ENCODE measurements at regions not wholly inside any gene's neighbourhood (a gene's known extent, or its start where the extent isn't known, plus 50 kb on each side); places are given as distances from the start of the nearest gene placed in this dataset.

DNA sequence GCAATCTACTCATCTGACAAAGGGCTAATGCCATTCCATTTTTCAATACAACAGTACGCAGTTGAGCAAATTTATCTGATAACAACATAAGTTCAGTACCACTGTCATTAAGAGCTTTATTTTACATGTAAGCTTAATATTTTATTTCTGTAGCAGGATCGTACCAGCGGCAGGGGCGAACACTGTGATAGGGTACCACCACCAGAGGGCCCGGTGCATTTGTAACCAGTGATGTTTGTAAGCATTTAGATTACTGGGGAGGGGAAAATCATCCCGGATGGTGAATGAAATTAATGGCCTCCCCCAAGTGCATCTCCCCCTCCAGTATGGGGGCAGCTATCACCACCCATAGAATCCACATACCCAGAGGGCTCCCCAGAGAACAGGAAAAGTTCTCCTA, 179.0 kb downstream of the ADGRA3 start:
- DNase-seq (ENCODE audit: low spot score), result no peak

DNA sequence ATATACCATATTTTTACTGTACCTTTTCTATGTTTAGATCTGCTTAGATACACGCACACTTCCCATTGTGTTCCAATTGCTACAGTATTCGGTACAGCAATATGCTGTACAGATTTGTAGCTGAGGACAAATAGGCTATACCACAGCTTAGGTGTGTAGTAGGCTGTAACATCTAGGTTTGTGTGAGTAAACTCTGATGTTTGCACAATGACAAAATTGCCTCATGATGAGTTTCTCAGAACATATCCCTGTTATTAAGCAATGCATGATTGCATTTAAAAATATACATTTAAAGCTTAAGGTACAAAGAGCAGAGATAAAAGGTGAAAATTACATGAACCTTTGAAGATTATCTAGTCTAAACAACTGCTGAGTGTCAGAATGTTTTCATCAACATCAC, 181.7 kb downstream of the ADGRA3 start:
- no peak for DNase-seq (ENCODE audit: low spot score)

DNA sequence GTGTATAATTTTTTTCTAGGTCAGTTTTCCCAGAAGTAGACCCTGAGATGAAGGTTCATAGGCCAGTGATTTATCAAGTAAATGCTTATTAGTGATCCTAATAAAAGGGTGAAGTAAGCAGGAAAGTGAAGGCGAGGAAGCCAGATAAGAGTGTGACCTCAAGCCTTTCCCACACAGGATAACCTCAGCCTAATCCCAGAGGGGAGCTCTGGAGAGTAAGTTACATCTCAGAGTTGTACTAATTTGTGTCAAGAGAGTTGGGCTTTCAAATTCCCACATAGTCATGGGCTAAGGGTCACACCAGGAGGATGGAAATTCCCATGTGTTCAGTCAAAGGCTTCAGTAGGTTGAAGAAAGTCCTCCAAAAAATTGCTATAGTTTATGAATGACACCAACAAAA, 191.4 kb downstream of the ADGRA3 start:
- no peak for DNase-seq (ENCODE audit: low spot score)

DNA sequence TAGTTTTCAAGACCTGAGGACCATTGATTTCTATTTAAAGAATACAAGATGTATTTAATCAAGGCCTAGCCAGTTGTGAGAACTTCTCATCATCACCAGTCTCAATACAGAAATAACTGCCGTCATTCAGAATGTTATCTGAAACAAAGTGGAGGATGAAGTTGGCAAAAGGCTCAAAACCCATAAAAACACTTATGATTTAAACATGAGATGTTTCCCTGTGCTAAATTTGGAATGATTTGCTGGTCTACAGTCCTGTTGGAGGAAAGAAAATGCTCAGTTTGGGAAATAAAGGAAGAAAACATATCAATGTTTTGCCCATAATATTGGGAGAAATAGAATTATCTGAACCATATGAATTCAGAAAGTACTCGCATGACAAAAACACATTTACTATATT, 192.2 kb downstream of the ADGRA3 start:
- DNase-seq (ENCODE audit: low spot score), result no peak

- no peak for DNase-seq (ENCODE audit: low spot score)
Observed at GRCh38 chr4:22322996-22323395, 192.9 kb downstream of the ADGRA3 start.

DNA sequence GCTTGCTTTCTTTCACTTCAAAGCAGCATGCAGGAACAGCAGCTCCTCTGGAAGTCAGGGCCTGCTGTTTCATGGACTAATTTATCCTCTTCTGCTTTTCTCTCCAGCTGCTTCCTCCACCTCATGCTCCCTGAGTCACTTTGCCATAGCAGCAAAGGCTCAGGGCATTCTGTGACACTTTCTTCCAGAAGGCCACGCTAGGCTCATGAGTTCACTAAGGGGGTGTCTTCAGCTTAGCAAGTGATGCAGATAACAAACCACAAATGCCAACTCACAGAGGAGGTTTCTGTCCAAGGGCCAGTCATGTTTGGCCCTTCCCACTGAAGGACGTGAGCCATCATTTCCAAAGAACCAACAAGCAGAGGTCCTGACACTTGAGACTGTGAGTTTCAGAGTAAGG, 200.2 kb downstream of the ADGRA3 start:
- DNase-seq (ENCODE audit: low spot score), result no peak

DNA sequence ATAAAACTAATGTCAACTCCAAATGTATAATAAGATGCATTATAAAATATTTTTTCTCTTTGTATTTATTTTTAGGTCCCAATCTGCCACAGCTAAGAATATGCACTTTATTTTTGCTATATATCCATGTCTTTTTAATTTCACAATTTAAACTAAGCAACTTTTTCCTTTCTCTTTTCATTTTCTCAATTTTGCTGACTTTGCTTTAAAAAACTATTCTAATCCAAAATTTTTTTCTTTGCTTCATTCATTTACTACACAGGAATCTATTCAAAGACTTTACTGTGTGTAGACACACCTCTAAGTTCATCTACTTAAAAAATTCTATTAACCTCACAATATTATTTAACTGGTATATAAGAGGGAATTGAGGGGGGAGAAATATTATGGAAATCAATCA, 201.9 kb downstream of the ADGRA3 start:
- no peak for DNase-seq (ENCODE audit: low spot score)

GRCh38 chr4:22312113-22312512, 203.8 kb downstream of the ADGRA3 start:
- DNase-seq (ENCODE audit: low spot score), result no peak

- no peak for DNase-seq (ENCODE audit: low spot score)
Observed at GRCh38 chr4:22301253-22301652, 214.6 kb downstream of the ADGRA3 start.

DNA sequence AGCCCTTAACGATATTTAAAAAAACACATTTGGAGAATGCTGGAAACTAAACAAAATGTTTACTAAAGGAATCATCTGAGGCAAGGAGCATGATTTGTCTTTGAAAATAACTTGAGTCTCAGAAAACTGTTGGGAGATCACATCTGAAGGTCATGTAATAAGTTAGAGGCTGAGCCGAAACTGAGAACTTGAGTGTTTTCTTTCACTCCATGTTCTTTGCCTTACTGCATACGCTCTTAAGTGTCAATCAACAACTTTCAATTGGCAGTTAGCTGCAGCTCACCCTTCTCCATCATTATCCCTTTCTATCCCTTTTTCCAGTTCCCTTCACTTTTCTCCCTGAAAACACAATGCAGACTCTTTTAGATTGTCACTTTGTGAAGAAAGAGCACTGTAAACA, 216.2 kb downstream of the ADGRA3 start:
- DNase-seq (ENCODE audit: low spot score), result no peak

DNA sequence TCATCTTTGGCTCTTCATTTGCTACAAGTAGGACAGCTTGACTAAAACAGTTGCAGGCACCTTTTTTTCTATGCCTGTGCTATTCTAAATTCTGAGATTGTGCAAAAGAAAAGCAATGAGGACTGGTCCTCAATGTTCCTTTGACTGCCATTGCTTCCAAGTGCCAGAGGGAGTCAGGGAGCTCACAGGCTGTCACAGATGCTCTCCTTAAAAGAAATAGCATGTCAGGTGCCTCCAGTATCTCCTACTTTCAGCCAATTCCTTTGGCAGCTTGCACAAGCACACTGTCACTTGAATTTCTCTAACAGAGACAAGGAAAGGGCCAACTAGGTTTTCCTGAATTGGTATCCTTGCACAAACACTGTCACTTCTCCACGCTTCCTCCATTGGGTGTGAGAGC, 228.2 kb downstream of the ADGRA3 start:
- DNase-seq (ENCODE audit: low spot score), result peak; percentile 50

GRCh38 chr4:22268350-22269025, 247.4 kb downstream of the ADGRA3 start:
- DNase-seq (ENCODE audit: low spot score), result no peak

DNA sequence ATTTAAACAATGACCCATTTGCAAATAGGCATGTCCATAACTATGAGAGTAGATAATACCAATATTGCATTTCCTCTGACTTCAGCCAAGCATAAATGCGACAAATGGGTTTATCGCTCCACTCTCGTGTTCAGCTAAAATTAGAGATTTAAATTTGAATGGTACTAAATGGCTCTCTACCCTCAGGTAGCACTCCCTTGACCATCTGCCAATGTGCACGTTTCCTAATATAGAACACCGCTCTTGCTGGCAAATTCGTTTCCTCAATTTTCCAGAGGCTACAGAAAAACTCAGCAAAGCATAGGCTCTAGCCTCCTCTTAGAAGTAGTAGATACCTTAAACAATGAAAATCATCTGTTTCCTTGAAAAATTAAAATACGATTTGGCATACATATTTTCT, 251.6 kb downstream of the ADGRA3 start:
- DNase-seq (ENCODE audit: low spot score), result peak; percentile 56

DNA sequence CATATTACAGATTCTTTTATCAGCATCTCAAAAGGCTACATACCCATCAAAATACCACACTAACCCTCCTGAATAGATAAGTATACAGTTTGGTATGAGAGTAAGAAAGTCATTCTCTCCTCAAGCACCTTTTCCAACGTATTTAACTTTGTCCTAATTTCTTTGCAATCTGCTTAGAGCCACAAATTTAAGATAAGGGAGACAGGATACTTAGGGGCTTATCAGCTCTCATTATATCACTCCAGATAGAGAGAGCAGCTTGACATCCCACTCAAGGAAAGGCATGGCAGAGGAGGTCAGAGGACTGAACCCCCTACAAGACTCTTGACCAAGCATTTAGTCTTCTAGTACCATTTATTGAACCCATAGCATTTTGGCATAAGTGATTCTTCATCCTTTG, 262.4 kb downstream of the ADGRA3 start:
- DNase-seq (ENCODE audit: low spot score), result no peak

DNA sequence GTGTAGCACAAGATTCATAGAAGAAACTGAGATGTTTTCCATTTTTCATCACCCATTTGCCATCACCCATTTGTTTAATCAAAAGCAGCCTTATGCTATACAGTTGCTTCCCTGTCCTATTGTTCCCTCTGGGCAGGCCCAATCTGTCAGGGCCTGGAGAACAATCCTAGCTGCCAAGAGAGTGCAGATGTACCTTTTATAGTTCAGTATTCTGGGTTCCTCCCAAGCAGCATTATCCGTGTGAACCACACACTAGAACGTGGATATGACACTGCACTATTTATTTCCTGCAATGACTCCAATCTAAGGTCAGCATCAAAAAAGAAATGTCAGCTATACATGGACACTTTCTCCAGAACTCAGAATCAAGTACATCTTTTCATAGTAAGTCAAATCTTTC, 269.0 kb downstream of the ADGRA3 start:
- peak; percentile 81 for DNase-seq (ENCODE audit: low spot score)

DNA sequence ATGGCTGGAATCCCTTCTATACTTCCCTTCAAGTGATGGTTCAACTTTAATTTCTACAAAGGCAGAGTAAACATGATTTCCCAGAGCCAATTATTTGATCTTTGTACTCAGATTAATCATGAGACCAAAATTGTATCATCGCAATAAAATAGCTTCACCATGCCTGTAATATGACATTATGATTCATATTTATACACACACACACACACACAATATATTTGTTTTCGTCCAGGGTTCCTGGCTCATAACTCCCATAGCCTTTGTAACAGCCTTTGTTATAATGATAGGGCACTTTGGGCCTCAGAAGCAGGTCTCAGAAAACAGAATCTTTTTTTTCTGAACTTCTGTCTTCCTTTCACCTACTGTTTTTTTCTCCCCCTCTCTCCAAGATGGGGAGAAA, 270.6 kb downstream of the ADGRA3 start:
- DNase-seq (ENCODE audit: low spot score), result no peak

DNA sequence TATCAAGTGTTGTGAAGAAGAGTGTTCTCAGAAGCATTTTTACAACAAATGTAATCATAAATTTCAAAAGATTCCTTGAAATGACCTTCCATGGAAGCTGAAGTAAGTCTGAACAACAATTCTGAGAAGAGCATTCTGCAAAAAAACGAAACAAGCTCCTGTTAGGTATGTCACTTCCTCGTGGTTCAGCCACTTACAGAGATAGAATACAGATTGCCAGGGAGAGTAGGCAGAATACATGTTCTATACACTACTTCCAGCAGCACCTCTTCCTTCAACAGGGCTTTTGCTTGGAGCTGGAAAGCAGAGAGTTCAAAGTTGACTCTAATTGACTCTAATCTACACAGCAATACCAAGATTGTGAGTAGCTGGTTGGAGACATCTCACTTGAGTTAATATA, 274.5 kb downstream of the ADGRA3 start:
- no peak for DNase-seq (ENCODE audit: low spot score)

DNA sequence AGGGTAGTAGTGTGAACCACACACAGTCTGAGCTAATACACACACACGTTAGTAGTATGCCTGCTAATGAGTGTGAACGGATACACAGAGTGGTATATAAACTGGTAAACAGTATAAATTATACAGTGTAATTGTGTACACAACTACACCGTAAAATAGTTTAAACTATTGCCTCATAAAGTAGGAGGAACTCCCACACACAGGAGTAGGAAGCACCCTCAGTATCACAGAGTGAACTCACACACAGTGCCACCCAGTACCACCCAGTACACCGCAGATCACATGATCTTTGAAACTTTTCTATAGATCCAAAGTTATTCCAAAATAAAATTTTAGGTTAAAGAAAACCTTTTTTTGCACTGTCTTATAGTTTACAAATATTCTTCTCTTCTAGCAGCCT, 275.1 kb downstream of the ADGRA3 start:
- no peak for DNase-seq (ENCODE audit: low spot score)

GRCh38 chr4:22238742-22239141, 277.1 kb downstream of the ADGRA3 start:
- no peak for DNase-seq (ENCODE audit: low spot score)

DNA sequence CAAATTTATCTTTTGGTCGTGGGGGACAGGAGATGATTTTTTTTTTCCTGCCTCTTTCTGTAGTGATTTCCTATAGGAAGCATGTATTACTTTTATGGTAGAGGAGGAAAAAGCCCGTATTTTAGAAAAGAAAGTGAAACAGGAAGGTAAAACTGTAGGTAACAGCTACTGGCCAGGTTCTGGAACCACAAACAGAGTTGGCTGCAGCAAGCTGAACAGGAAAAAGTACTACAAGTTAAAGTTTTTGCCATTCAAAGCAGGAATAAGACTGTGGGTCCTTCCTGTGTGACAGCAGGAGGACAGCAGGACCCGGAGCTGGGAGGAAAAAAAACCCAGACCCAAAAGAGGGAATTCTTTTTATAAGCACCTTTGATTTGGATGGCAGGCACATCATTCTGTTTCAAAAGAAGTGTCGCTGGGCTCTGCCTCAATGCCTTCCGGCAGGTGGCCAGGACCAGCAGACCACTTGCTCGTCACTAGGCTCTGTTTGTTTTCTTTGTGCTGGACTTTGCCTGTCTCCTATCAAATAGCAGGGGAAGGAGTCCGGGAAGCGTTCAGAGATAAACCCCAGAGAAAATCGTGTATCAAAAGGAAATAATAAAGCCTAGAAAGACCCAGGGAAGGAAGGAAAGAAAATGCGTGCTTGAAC, 277.9 kb downstream of the ADGRA3 start:
- DNase-seq (ENCODE audit: low spot score), result no peak

DNA sequence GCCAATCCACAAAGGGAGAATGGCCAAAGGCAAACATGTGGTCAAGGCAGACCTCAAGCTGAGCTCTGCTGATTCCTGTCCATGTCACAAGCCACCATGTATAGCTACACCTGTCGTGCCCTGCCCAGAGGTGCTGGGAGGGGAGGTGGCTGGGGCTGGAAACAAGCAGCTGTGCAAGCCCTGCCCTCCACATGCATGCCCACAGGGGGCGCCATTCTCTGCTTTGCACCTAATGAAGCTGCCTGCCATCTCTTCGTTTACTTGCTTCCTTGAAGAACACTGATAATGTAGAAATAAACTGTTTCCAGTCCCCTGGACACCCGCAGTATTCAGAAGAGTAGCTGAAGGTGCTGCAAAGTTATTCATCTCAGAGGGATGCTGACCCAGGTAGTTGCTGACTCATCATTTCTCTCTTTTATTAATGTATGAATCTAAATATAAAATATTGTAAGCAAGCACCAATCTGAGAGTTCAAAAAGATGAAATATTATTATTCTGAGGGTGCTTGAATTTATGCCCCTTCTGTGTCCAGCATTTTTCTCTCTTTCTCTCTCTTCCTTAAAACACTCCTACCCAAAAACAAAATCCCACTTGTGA, 278.6 kb downstream of the ADGRA3 start:
- DNase-seq (ENCODE audit: low spot score), result peak; percentile 35

DNA sequence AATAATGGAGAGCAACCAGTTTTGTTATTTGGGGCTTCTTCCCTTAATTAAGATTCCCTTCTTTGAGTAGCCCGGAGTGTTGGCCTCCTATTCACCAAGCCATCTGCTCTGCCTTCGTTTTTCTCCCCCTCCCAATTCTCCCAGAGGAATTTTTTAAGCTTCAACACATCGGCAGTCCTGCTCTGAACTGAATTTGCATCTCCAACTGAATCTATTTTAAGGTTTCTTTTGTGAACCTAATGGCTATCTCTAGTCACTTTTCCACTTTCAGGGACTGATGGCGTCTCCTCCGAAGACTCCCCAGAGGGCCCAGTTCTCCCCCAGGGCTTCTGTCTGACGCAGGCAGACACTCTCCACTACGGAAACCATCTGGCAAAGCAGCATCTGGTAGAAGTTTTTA, 280.2 kb downstream of the ADGRA3 start:
- DNase-seq (ENCODE audit: low spot score), result peak; percentile 48

DNA sequence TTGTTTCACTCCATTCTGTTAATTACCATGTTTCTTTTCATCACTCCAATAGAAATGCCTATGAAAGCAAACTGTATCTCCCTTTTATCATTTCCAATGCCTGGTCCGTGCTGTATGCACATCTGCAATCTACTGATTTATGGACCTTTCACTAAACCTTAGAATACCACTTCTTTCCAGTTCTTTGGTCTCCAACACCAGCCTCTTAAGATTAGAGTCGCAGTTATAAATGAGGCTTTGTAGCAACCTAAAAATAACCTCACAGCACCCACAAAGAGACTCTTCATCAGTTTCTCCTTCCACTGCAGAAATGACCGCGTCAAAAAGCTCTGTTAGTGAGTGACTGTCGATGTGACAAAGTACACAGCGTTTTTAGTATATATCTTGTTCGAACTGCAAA, 282.6 kb downstream of the ADGRA3 start:
- no peak for DNase-seq (ENCODE audit: low spot score)

- no peak for DNase-seq (ENCODE audit: low spot score)
Observed at GRCh38 chr4:22220965-22221364, 272.4 kb upstream of the KCNIP4 start.

Data from cerebellar cortex (tissue), 1 donor.